ENCODE measurements at regions not wholly inside any gene's neighbourhood (a gene's known extent, or its start where the extent isn't known, plus 50 kb on each side); places are given as distances from the start of the nearest gene placed in this dataset.

DNA sequence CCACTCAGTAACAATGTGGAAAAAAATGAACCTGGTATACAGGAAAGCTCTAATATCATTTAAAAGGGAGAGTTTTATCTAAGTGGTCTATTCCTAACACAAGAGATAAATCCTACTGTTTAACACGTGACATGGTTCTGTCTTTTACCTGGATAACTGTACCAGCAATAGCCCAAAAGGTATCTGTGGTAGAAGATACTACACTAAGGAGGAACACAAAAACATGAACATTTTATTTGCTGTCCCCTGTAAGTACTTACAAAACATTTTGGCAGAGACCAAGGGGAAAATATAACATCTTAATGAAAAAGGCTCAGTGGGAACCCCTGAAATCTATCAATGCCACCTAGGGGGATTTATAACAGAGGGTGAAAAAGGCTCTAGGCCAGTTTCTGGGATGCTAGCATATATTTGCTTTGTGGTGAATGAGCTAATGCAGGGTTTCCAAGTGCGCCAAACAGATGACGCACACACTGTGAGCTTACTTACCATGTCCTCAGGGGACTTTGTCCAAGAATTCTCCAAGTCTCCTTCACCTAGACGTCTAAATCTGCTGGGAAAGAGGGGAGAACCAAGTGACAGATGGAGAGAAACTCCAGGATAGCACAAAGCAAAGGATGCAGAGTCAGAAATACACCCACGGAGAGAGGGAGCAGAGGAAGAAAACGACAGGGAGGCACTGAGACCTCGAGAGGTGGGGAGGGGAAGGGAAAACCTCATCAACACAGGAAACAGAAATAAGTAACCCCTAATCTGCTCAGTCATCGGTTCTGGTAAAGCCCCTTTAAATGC is 112.5 kb upstream of the PRNP start:
- H3K4me1 ChIP-seq = no peaks in the 10 kb centered on the region
- WGBS, 5 donors = 21 to 31% (median 27%) methylated on average over 8 of the region's 8 CpGs
- H3K9me3 ChIP-seq = no peaks in the 10 kb centered on the region
- H3K27ac ChIP-seq = peak overlapping the region in 3 of 5 donors; percentile 39 to 67 (median 53)
- H3K27me3 ChIP-seq = peaks cover 0 to 6% (median 4%) of the 10 kb centered on the region in 3 donors
- H3K4me3 ChIP-seq = no peak overlapping the region
- intact Hi-C loops (cut with DNase I; ENCODE audit: low total_unique reads) = no loop called here
- DNase-seq = peak in 1 of 2 donors; percentile 40
- TF ChIP-seq EP300 (IDR thresholded peaks at IDR 0.05) (peak; percentile 75), POLR2AphosphoS5 (IDR thresholded peaks at IDR 0.05) (peak in 2 of 3 donors; percentile 26 to 39), POLR2A (IDR thresholded peaks at IDR 0.05) (no peak)
- TF ChIP-seq, protein P1, sequence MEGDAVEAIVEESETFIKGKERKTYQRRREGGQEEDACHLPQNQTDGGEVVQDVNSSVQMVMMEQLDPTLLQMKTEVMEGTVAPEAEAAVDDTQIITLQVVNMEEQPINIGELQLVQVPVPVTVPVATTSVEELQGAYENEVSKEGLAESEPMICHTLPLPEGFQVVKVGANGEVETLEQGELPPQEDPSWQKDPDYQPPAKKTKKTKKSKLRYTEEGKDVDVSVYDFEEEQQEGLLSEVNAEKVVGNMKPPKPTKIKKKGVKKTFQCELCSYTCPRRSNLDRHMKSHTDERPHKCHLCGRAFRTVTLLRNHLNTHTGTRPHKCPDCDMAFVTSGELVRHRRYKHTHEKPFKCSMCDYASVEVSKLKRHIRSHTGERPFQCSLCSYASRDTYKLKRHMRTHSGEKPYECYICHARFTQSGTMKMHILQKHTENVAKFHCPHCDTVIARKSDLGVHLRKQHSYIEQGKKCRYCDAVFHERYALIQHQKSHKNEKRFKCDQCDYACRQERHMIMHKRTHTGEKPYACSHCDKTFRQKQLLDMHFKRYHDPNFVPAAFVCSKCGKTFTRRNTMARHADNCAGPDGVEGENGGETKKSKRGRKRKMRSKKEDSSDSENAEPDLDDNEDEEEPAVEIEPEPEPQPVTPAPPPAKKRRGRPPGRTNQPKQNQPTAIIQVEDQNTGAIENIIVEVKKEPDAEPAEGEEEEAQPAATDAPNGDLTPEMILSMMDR (IDR thresholded peaks at IDR 0.05) = no peak
- H3K36me3 ChIP-seq = no peaks in the 10 kb centered on the region

DNA sequence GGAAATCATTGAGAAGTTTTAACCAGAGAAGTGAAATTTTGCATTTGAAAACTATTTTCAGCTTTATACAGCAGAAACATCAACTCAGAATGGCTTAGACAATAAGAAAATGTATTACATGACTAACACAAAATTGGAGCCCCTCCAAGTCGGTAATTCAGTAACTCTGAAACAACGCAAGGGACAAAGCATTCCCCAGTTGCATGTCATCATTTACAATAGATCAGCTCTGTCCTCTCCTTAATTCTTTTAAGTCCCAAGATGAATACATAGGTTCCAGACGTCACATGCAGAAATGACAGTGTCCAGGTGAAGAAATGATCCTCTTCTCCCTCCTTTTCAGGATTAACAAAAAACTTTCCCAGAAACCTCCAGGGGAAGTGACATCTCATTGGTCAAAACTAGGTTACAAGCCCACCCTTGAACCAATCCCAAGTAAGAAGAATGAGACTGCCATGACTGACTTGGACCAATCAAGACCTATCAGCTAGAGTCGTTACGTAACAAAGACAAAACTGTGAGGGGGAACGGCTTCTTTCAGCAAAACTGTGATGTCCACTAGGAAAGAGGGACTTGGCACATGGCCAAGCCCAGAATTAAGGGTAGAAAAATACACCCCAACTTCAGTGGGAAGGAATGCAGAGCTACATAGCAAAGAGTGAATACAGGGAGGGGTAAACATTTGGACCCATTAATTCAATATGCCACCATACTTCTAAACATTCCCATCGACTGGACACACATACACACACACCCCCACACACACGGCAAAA is 114.3 kb upstream of the PRNP start:
- Histone ChIP-seq H3K27me3 (peaks cover 0 to 6% (median 4%) of the 10 kb centered on the region in 3 donors), H3K4me1 (no peaks in the 10 kb centered on the region), H3K4me3 (no peak overlapping the region), H3K36me3 (no peaks in the 10 kb centered on the region), H3K9me3 (no peaks in the 10 kb centered on the region), H3K27ac (no peak overlapping the region)
- DNase-seq = no peak
- 65 to 74% (median 69%) methylated on average over 8 of the region's 8 CpGs for WGBS, 5 donors
- TF ChIP-seq POLR2AphosphoS5 (IDR thresholded peaks at IDR 0.05) (no peak), POLR2A (IDR thresholded peaks at IDR 0.05) (no peak), EP300 (IDR thresholded peaks at IDR 0.05) (no peak)
- TF ChIP-seq, protein P1 (IDR thresholded peaks at IDR 0.05) = no peak
- intact Hi-C loops (cut with DNase I; ENCODE audit: low total_unique reads) = no loop called here

DNA sequence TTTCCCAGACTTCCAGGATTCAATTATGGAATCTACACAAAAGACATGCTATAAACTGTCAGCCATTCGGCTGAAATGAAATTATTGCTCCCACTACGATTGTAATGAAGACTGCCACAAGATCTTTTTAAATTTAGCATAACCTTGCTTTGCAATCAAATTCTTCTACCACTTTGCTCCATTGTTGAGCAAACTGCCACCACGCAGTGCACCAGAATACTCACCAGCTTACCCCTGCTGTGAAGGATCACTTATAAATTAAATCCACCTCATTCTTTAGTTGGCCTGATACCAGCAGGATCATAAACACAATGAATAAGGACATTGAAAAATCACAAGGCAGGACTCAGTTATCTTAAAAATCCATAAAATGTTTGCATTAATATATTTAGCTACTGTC is 116.4 kb upstream of the PRNP start:
- 68 to 86% (median 80%) methylated on average over 3 of the region's 3 CpGs for WGBS, 5 donors
- H3K4me3 ChIP-seq = no peak overlapping the region
- no peaks in the 10 kb centered on the region for H3K9me3 ChIP-seq
- H3K4me1 ChIP-seq = no peaks in the 10 kb centered on the region
- H3K36me3 ChIP-seq = no peaks in the 10 kb centered on the region
- TF ChIP-seq EP300 (IDR thresholded peaks at IDR 0.05) = no peak
- no peak for TF ChIP-seq POLR2AphosphoS5 (IDR thresholded peaks at IDR 0.05)
- TF ChIP-seq POLR2A (IDR thresholded peaks at IDR 0.05) = no peak
- TF ChIP-seq, protein P1 (IDR thresholded peaks at IDR 0.05) = no peak
- intact Hi-C loops (cut with DNase I; ENCODE audit: low total_unique reads) = no loop called here
- DNase-seq = no peak
- H3K27me3 ChIP-seq = peaks cover 0 to 6% (median 0%) of the 10 kb centered on the region in 3 donors
- H3K27ac ChIP-seq = no peak overlapping the region

GRCh38 chr20:4569092-4569491 is 117.2 kb upstream of the PRNP start:
- TF ChIP-seq POLR2AphosphoS5 (IDR thresholded peaks at IDR 0.05) (no peak), POLR2A (IDR thresholded peaks at IDR 0.05) (no peak), EP300 (IDR thresholded peaks at IDR 0.05) (no peak)
- TF ChIP-seq, protein P1 (IDR thresholded peaks at IDR 0.05) = no peak
- peaks cover 0 to 6% (median 0%) of the 10 kb centered on the region in 3 donors for H3K27me3 ChIP-seq
- H3K36me3 ChIP-seq = no peaks in the 10 kb centered on the region
- H3K27ac ChIP-seq = no peak overlapping the region
- no peak overlapping the region for H3K4me3 ChIP-seq
- 70 to 86% (median 82%) methylated on average over 2 of the region's 2 CpGs for WGBS, 5 donors
- peaks cover 0 to 3% (median 1%) of the 10 kb centered on the region in 4 donors for H3K9me3 ChIP-seq
- DNase-seq = no peak
- intact Hi-C loops (cut with DNase I; ENCODE audit: low total_unique reads) = no loop called here
- H3K4me1 ChIP-seq = no peaks in the 10 kb centered on the region
